ENCODE measurements at regions not wholly inside any gene's neighbourhood (a gene's known extent, or its start where the extent isn't known, plus 50 kb on each side); places are given as distances from the start of the nearest gene placed in this dataset.

DNA sequence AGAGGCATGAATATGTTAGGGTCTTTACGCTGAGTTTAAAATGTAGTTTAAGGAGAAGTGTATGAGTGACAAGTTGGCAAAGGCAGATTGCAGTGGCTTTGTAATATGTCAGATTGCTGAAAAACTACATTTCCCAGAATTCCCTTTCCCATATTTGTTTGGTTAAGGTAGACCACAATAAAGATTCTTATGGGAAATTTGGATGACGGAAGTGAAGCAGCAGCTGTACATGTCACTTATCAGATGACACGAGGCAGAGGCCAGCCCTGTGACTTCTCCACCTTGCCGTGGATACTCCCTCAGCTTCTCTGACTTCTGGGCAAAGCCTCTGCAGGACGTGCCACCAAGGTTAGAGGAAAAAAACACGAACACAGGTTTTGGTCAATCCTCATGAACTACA lies 229.7 kb upstream of the DKK2 start:
- ATAC-seq (ENCODE audit: low FRiP score) (no peak), DNase-seq (no peak)
- 90 to 92% methylated on average over 6 of the region's 6 CpGs for WGBS, 2 donors
- intact Hi-C loops (cut with DNase I): no loop called here
- H3K27ac ChIP-seq (ENCODE audit: low read depth in 1 of 2, low read length in 2 of 2): no peak overlapping the region
- H3K27me3 ChIP-seq (ENCODE audit: control insufficient read depth in 1 of 2, insufficient read depth in 2 of 2, low read length in 1 of 2): peaks cover 0 to 2% of the 10 kb centered on the region in 2 donors
- H3K36me3 ChIP-seq (ENCODE audit: control insufficient read depth in 1 of 2, insufficient read depth in 2 of 2, low read length in 1 of 2): no peaks in the 10 kb centered on the region
- H3K9me3 ChIP-seq (ENCODE audit: control insufficient read depth, low read length): no peaks in the 10 kb centered on the region
- H3K4me1 ChIP-seq (ENCODE audit: control insufficient read depth in 1 of 2, insufficient read depth in 2 of 2, low read length in 2 of 2): no peaks in the 10 kb centered on the region
- no peak overlapping the region for H3K4me3 ChIP-seq (ENCODE audit: low read length in 2 of 2)

DNA sequence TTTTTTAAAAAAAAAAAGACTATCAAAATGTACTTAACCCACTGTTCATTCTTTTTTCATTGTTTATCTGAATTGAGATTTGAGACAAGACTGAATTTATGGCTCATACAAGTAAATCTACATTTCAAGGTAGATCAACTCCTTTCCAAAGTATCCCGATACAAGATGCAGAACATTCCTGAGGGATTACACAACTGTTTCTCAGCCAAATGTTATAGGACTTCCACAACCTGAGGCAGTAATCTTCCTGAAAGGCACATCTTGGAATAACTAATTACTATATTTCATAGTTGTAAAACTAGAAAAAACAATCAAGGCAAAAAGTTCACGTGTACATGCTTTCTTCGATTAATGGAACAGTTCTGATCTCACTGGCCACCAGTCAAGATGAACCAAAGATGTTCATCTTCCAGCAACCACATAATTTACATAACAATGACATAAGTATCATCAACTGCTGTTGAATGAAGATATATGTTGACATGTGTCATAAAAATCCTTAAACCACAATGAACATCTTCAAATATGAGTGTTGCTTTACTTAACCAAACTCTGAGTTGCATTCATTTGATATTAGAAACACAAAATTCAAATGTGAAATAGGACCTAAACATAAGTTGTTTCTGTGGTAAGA lies 225.2 kb upstream of the DKK2 start:
- Histone ChIP-seq H3K4me3 (ENCODE audit: low read length in 2 of 2) (no peak overlapping the region), H3K9me3 (ENCODE audit: control insufficient read depth, low read length) (no peaks in the 10 kb centered on the region), H3K4me1 (ENCODE audit: control insufficient read depth in 1 of 2, insufficient read depth in 2 of 2, low read length in 2 of 2) (no peaks in the 10 kb centered on the region), H3K36me3 (ENCODE audit: control insufficient read depth in 1 of 2, insufficient read depth in 2 of 2, low read length in 1 of 2) (no peaks in the 10 kb centered on the region), H3K27me3 (ENCODE audit: control insufficient read depth in 1 of 2, insufficient read depth in 2 of 2, low read length in 1 of 2) (no peaks in the 10 kb centered on the region), H3K27ac (ENCODE audit: low read depth in 1 of 2, low read length in 2 of 2) (no peak overlapping the region)
- no peak for ATAC-seq (ENCODE audit: low FRiP score)
- WGBS, 2 donors: 65 to 67% methylated on average over 3 of the region's 3 CpGs
- intact Hi-C loops (cut with DNase I): no loop called here
- DNase-seq: no peak

DNA sequence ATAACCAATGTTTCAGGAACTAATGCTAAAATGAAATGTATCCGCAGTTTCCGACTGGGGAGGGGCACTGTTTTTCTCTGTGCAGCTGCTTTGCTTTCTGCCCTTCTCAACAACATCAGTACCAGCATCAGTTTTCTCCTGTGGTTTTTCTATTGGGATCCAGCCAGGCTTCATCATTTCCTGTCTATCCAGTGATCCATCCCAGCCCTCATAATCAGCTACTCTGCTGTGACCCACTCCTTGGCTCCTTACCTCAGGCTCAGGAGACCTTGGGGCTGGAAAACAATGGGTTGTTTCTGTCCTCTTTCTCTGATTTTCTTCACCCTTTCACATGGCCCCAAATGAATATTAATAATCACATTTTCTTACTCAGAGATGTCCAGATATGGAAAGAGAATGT lies 222.2 kb upstream of the DKK2 start:
- no peaks in the 10 kb centered on the region for H3K4me1 ChIP-seq (ENCODE audit: control insufficient read depth in 1 of 2, insufficient read depth in 2 of 2, low read length in 2 of 2)
- no peak for DNase-seq
- WGBS, 2 donors: 93 to 95% methylated on average over 2 of the region's 2 CpGs
- no peaks in the 10 kb centered on the region for H3K9me3 ChIP-seq (ENCODE audit: control insufficient read depth, low read length)
- no peak overlapping the region for H3K27ac ChIP-seq (ENCODE audit: low read depth in 1 of 2, low read length in 2 of 2)
- H3K36me3 ChIP-seq (ENCODE audit: control insufficient read depth in 1 of 2, insufficient read depth in 2 of 2, low read length in 1 of 2): no peaks in the 10 kb centered on the region
- H3K27me3 ChIP-seq (ENCODE audit: control insufficient read depth in 1 of 2, insufficient read depth in 2 of 2, low read length in 1 of 2): no peaks in the 10 kb centered on the region
- no peak overlapping the region for H3K4me3 ChIP-seq (ENCODE audit: low read length in 2 of 2)
- intact Hi-C loops (cut with DNase I): no loop called here
- no peak for ATAC-seq (ENCODE audit: low FRiP score)

DNA sequence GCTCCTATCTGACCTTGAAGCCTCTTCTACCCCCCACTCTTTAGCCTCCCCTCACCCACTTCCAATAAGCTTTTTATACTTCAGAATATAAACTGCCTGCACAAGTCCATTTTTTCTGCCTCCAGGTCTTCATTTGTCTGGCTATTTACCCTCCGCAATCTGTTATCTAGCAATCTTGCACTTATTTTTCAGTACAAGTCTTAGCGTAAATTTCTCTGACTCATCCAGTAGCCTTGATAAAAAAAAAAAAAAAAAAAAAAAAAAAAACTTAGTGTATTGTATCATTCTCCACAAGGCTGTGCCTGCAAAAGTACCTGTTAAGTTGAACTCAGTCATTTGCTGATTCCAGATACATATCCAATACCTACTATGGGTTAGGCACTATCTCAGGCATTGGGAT lies 219.5 kb upstream of the DKK2 start:
- 86 to 98% methylated on average over 2 of the region's 2 CpGs for WGBS, 2 donors

DNA sequence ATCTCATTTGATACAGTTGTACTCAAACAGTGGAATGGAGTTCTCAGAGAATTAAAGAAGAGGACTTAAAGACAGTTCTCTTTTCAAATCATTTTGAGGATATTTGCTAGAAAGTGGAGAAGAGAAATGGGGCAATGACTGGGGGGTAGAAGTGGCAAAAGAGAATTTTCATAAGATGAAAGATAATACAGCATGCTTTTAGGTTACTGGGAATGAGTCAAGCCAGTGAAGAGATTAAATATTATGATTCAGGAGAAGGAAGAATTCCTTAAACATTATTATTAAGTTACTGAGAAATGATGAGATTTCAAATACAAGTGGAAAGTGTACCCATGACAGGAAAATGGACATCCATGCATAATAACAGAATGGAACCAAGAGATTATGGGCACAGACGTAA lies 219.0 kb upstream of the DKK2 start:
- Histone ChIP-seq H3K27me3 (ENCODE audit: control insufficient read depth in 1 of 2, insufficient read depth in 2 of 2, low read length in 1 of 2) (no peaks in the 10 kb centered on the region), H3K9me3 (ENCODE audit: control insufficient read depth, low read length) (no peaks in the 10 kb centered on the region), H3K4me3 (ENCODE audit: low read length in 2 of 2) (no peak overlapping the region), H3K27ac (ENCODE audit: low read depth in 1 of 2, low read length in 2 of 2) (no peak overlapping the region), H3K4me1 (ENCODE audit: control insufficient read depth in 1 of 2, insufficient read depth in 2 of 2, low read length in 2 of 2) (no peaks in the 10 kb centered on the region), H3K36me3 (ENCODE audit: control insufficient read depth in 1 of 2, insufficient read depth in 2 of 2, low read length in 1 of 2) (no peaks in the 10 kb centered on the region)
- intact Hi-C loops (cut with DNase I): no loop called here
- DNase-seq (no peak), ATAC-seq (ENCODE audit: low FRiP score) (no peak)
- WGBS, 2 donors: 89 to 95% methylated on average over 1 of the region's 1 CpG

More for the DNA sequence above, 219.5 kb upstream of the DKK2 start:
- intact Hi-C loops (cut with DNase I): no loop called here
- Histone ChIP-seq H3K4me1 (ENCODE audit: control insufficient read depth in 1 of 2, insufficient read depth in 2 of 2, low read length in 2 of 2) (no peaks in the 10 kb centered on the region), H3K27ac (ENCODE audit: low read depth in 1 of 2, low read length in 2 of 2) (no peak overlapping the region), H3K27me3 (ENCODE audit: control insufficient read depth in 1 of 2, insufficient read depth in 2 of 2, low read length in 1 of 2) (no peaks in the 10 kb centered on the region), H3K9me3 (ENCODE audit: control insufficient read depth, low read length) (no peaks in the 10 kb centered on the region), H3K4me3 (ENCODE audit: low read length in 2 of 2) (no peak overlapping the region), H3K36me3 (ENCODE audit: control insufficient read depth in 1 of 2, insufficient read depth in 2 of 2, low read length in 1 of 2) (no peaks in the 10 kb centered on the region)
- ATAC-seq (ENCODE audit: low FRiP score) (no peak), DNase-seq (no peak)

DNA sequence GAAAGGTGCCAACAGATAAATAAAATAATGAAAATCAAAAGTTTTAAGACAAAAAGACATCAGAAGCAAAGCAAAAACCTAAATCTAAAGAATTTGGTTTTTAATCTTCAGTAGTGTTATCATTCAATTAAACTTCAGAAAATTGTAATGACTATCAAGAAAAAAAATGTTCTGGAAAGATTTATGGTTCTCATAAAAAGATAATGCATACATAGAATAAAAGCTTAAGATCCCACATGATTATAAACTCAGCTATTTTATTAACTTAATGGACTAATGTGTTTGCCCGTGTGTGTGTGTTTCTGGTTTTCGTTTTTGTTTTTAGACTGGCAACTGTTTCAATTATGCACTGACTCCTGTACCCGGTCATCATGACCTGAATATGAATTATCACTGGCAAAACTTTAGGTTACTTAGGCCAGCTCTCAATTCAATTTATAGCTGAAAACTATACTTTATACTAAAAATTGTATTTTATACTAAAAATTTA lies 217.5 kb upstream of the DKK2 start:
- DNase-seq (no peak), ATAC-seq (ENCODE audit: low FRiP score) (no peak)
- H3K27me3 ChIP-seq (ENCODE audit: control insufficient read depth in 1 of 2, insufficient read depth in 2 of 2, low read length in 1 of 2): no peaks in the 10 kb centered on the region
- WGBS, 2 donors: 76 to 87% methylated on average over 3 of the region's 3 CpGs
- H3K36me3 ChIP-seq (ENCODE audit: control insufficient read depth in 1 of 2, insufficient read depth in 2 of 2, low read length in 1 of 2): no peaks in the 10 kb centered on the region
- no peaks in the 10 kb centered on the region for H3K4me1 ChIP-seq (ENCODE audit: control insufficient read depth in 1 of 2, insufficient read depth in 2 of 2, low read length in 2 of 2)
- H3K4me3 ChIP-seq (ENCODE audit: low read length in 2 of 2): no peak overlapping the region
- no peaks in the 10 kb centered on the region for H3K9me3 ChIP-seq (ENCODE audit: control insufficient read depth, low read length)
- intact Hi-C loops (cut with DNase I): no loop called here
- H3K27ac ChIP-seq (ENCODE audit: low read depth in 1 of 2, low read length in 2 of 2): no peak overlapping the region

DNA sequence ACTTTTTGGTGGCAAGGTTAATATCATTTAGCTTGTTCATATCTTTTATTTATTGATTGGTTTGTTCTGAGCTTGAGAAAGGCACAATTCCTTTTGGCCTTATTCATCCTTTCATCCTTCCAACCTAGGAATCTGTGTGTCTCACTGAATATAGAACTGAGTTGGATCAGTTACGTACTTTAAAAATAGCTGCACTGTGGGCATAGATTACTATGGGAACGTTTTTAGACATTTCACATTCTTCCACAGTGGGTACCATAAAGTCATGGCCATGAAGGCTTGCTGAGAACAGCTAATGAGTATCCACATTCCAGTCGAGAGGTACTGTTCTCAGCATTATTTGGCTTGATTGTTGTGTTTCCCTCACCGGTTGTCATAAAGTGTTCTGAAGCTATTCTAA lies 217.0 kb upstream of the DKK2 start:
- DNase-seq: no peak
- intact Hi-C loops (cut with DNase I): no loop called here
- no peaks in the 10 kb centered on the region for H3K4me1 ChIP-seq (ENCODE audit: control insufficient read depth in 1 of 2, insufficient read depth in 2 of 2, low read length in 2 of 2)
- no peaks in the 10 kb centered on the region for H3K36me3 ChIP-seq (ENCODE audit: control insufficient read depth in 1 of 2, insufficient read depth in 2 of 2, low read length in 1 of 2)
- ATAC-seq (ENCODE audit: low FRiP score): no peak
- no peaks in the 10 kb centered on the region for H3K27me3 ChIP-seq (ENCODE audit: control insufficient read depth in 1 of 2, insufficient read depth in 2 of 2, low read length in 1 of 2)
- H3K4me3 ChIP-seq (ENCODE audit: low read length in 2 of 2): no peak overlapping the region
- no peaks in the 10 kb centered on the region for H3K9me3 ChIP-seq (ENCODE audit: control insufficient read depth, low read length)
- H3K27ac ChIP-seq (ENCODE audit: low read depth in 1 of 2, low read length in 2 of 2): no peak overlapping the region
- WGBS, 2 donors: 51 to 58% methylated on average over 4 of the region's 4 CpGs

DNA sequence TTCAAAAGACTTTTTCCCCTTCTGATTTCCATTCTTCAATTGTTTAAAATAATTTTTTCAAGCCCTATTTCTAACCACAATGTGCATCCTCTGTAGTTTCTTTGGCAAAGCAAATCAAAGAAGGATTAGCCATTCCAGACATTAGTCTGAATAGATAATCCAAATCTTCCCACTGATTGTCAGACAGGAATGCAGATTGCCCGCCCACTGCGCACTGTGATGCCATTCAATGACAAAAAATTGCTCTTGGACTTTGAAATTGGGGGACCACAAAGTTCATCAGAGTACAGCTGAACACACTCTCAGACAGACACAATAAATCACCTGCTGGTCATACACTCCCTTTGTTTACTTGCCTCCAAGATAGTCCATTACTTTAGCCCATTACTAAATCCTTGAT lies 216.5 kb upstream of the DKK2 start:
- Histone ChIP-seq H3K9me3 (ENCODE audit: control insufficient read depth, low read length) (no peaks in the 10 kb centered on the region), H3K36me3 (ENCODE audit: control insufficient read depth in 1 of 2, insufficient read depth in 2 of 2, low read length in 1 of 2) (no peaks in the 10 kb centered on the region), H3K27ac (ENCODE audit: low read depth in 1 of 2, low read length in 2 of 2) (no peak overlapping the region), H3K27me3 (ENCODE audit: control insufficient read depth in 1 of 2, insufficient read depth in 2 of 2, low read length in 1 of 2) (no peaks in the 10 kb centered on the region), H3K4me1 (ENCODE audit: control insufficient read depth in 1 of 2, insufficient read depth in 2 of 2, low read length in 2 of 2) (no peaks in the 10 kb centered on the region), H3K4me3 (ENCODE audit: low read length in 2 of 2) (no peak overlapping the region)
- intact Hi-C loops (cut with DNase I): no loop called here
- 95 to 99% methylated on average over 2 of the region's 2 CpGs for WGBS, 2 donors
- DNase-seq (no peak), ATAC-seq (ENCODE audit: low FRiP score) (peak; percentile 39)

DNA sequence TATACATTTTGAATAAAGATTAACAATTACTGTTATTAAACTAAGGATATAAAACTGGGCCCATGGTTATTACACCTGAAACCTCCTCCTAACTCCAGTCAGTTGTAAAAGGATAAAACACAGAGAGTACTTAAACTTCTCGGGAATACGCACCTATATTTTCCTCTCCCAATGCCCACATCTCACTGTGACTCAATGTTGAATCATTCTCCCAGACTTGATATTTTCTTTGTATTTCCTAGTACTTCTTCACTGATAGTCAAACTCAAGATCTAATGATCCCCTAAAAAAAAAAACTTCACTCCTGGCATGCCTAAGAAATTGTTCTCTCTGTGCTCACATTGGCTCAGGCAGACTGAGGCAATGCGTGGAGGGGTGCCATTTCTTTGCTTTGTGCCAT lies 212.5 kb upstream of the DKK2 start:
- Histone ChIP-seq H3K36me3 (ENCODE audit: control insufficient read depth in 1 of 2, insufficient read depth in 2 of 2, low read length in 1 of 2) (no peaks in the 10 kb centered on the region), H3K9me3 (ENCODE audit: control insufficient read depth, low read length) (no peaks in the 10 kb centered on the region), H3K4me1 (ENCODE audit: control insufficient read depth in 1 of 2, insufficient read depth in 2 of 2, low read length in 2 of 2) (no peaks in the 10 kb centered on the region), H3K27me3 (ENCODE audit: control insufficient read depth in 1 of 2, insufficient read depth in 2 of 2, low read length in 1 of 2) (no peaks in the 10 kb centered on the region), H3K4me3 (ENCODE audit: low read length in 2 of 2) (no peak overlapping the region), H3K27ac (ENCODE audit: low read depth in 1 of 2, low read length in 2 of 2) (no peak overlapping the region)
- DNase-seq (no peak), ATAC-seq (ENCODE audit: low FRiP score) (no peak)
- WGBS, 2 donors: 62 to 65% methylated on average over 3 of the region's 3 CpGs
- intact Hi-C loops (cut with DNase I): no loop called here
